Neural progenitor cell (in vitro differentiated cells): ENCODE measurements at regions not wholly inside any gene's neighbourhood (a gene's known extent, or its start where the extent isn't known, plus 50 kb on each side); places are given as distances from the start of the nearest gene placed in this dataset.

ENCODE experiments used
- EZH2 ChIP-seq: fragments of 200-600 bp; sonication (generic); IDR thresholded peaks from 2 replicates; pipeline ENCODE4 v1.6.1; 2017; ENCODE audit warnings: antibody characterized with exemption, mild to moderate bottlenecking, moderate library complexity
- EZH2phosphoT487 ChIP-seq: fragments of 200-600 bp; sonication (generic); IDR thresholded peaks from 2 replicates; pipeline ENCODE4 v1.6.1; 2017; ENCODE audit warnings: antibody characterized with exemption
- TF ChIP-seq, protein P1 (sequence below): fragments of 200-600 bp; sonication (generic); IDR thresholded peaks from 2 replicates; pipeline ENCODE4 v1.5.1; 2017; ENCODE audit warnings: antibody characterized with exemption, mild to moderate bottlenecking

DNA sequence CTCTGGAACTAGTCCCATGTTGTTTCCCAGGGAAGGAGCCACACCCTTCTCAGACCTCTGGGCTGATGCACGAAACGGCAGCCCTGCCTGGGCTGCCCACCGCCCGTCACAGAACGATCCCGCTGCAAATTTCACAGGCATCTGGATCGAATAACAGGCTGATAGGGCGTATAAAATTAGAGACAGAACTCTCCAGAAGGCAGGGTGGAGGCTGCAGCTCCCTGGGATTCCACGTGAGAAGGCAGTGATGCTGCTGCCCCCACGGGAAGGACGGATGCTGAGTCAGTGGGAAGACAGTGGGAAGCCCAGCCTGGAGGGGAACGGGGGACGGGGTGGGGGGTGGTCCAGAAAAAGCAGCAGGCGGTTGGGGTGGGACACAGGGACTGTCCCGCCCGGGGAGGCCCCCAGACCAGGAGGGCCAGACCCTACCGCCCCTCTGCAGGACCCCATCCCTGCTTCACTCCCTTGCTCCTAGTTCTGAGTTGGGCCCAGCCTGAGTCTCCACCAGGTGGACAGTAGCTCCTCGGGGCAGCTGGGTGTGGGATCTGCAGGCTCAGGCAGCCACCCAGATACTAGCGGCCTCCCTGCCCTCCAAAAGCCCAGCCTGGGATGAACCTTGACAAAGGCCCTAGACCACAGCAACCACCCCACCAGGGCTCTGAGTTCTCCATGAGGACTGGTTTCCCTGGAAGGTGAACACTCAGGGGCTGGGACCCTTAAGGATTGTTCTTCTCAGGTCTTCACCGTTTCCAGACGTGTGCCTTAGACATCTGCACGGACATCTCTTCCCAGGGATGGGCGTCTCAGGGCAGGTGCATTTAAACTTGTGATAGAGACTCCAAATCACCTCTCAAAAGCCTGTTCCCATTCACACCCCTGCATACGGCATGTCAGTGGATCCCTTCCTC lies 117.8 kb downstream of the METRNL start:
- TF ChIP-seq, protein P1, sequence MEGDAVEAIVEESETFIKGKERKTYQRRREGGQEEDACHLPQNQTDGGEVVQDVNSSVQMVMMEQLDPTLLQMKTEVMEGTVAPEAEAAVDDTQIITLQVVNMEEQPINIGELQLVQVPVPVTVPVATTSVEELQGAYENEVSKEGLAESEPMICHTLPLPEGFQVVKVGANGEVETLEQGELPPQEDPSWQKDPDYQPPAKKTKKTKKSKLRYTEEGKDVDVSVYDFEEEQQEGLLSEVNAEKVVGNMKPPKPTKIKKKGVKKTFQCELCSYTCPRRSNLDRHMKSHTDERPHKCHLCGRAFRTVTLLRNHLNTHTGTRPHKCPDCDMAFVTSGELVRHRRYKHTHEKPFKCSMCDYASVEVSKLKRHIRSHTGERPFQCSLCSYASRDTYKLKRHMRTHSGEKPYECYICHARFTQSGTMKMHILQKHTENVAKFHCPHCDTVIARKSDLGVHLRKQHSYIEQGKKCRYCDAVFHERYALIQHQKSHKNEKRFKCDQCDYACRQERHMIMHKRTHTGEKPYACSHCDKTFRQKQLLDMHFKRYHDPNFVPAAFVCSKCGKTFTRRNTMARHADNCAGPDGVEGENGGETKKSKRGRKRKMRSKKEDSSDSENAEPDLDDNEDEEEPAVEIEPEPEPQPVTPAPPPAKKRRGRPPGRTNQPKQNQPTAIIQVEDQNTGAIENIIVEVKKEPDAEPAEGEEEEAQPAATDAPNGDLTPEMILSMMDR = no peak
- TF ChIP-seq EZH2 = no peak
- no peak for TF ChIP-seq EZH2phosphoT487
